ENCODE measurements at regions not wholly inside any gene's neighbourhood (a gene's known extent, or its start where the extent isn't known, plus 50 kb on each side); places are given as distances from the start of the nearest gene placed in this dataset.

DNA sequence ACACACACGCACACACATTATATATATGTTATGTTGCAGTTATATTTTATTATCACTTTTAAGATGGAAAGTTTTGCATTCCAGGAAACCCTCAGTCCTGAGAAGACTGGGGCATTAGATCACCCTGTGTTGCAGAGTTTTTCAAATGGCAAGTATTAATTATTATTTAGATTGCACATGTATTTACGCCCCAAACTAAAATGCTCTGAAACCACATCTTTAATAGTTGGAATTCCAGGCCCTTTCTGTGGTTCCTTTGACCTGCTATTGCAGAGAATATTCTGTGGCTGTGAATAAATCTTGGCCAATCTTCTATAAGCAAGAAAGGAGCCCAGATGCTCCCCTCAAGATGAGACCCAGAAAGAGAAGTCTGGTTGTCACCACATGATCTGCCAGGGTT is 427.0 kb upstream of the TNP1 start (continued):
- no peak for TF ChIP-seq RAD51 (IDR thresholded peaks at IDR 0.05)
- no peak for TF ChIP-seq FOS (IDR thresholded peaks at IDR 0.05; ENCODE audit: borderline replicate concordance, extremely low read depth, insufficient read length)

GRCh38 chr2:217285926-217286325 is 426.1 kb upstream of the TNP1 start:
- POLR2A ChIA-PET, result interaction anchor here (1.3 kb wide), 1 partner anchor 10 kb away, joined by 3 read pairs; no protein-coding TSS in a partner anchor
- Histone ChIP-seq H3K27ac (ENCODE audit: control insufficient read depth, insufficient read depth) (no peak overlapping the region), H3K27me3 (replicated peaks in 1 of 2; ENCODE audit: control insufficient read depth in 2 of 2, insufficient read depth in 2 of 2, low read length in 1 of 2) (no peaks in the 10 kb centered on the region), H3K4me2 (ENCODE audit: control insufficient read depth, insufficient read depth) (no peak overlapping the region), H3K36me3 (ENCODE audit: control insufficient read depth in 2 of 2, insufficient read depth in 2 of 2, low read length in 1 of 2) (no peaks in the 10 kb centered on the region), H3K9me3 (replicated peaks; ENCODE audit: control insufficient read depth, insufficient read depth, low read length) (no peaks in the 10 kb centered on the region; the same call in 2 of the 3 replicates), H3K9ac (ENCODE audit: control insufficient read depth, insufficient read depth, low read length) (no peak overlapping the region), H2AFZ (ENCODE audit: control insufficient read depth, low read depth, low read length) (no peak overlapping the region), H3K4me1 (ENCODE audit: control insufficient read depth, insufficient read depth, low read length) (no peaks in the 10 kb centered on the region), H4K20me1 (ENCODE audit: control insufficient read depth, insufficient read depth) (no peaks in the 10 kb centered on the region), H3K4me3 (no peak overlapping the region), H3K79me2 (ENCODE audit: control insufficient read depth, insufficient read depth, low read length) (no peaks in the 10 kb centered on the region)
- in situ Hi-C loops (cut with MboI), result no loop called here
- CTCF ChIA-PET, result interaction anchor here (0.6 kb wide), 1 partner anchor 181 kb away, joined by 3 read pairs; no protein-coding TSS in a partner anchor
- SMC1A ChIA-PET (ENCODE audit: uncharacterized antibody, unreplicated experiment), result interaction anchor here (0.7 to 0.8 kb wide), 2 partner anchors 10 to 526 kb away, joined by 3 read pairs; no protein-coding TSS in a partner anchor
- BruUV-seq (replicated peaks), result no TSS peak
- RAD21 ChIA-PET (ENCODE audit: unreplicated experiment), result no interaction called here
- no peak for ATAC-seq
- intact Hi-C loops (cut with micrococcal nuclease; ENCODE audit: unreplicated experiment), result no loop called here
- DNase-seq (ENCODE audit: low read depth, low spot score), result no peak
- WGBS (ENCODE audit: insufficient coverage, insufficient replicate concordance, low lambda C conversion rate, missing lambda C conversion rate), result 39% methylated on average over 4 of the region's 4 CpGs
- no peak for FAIRE-seq
- TF ChIP-seq RCOR1 (conservative IDR thresholded peaks at IDR 0.05; ENCODE audit: low read depth, low read length), result no peak
- TF ChIP-seq, protein P1, sequence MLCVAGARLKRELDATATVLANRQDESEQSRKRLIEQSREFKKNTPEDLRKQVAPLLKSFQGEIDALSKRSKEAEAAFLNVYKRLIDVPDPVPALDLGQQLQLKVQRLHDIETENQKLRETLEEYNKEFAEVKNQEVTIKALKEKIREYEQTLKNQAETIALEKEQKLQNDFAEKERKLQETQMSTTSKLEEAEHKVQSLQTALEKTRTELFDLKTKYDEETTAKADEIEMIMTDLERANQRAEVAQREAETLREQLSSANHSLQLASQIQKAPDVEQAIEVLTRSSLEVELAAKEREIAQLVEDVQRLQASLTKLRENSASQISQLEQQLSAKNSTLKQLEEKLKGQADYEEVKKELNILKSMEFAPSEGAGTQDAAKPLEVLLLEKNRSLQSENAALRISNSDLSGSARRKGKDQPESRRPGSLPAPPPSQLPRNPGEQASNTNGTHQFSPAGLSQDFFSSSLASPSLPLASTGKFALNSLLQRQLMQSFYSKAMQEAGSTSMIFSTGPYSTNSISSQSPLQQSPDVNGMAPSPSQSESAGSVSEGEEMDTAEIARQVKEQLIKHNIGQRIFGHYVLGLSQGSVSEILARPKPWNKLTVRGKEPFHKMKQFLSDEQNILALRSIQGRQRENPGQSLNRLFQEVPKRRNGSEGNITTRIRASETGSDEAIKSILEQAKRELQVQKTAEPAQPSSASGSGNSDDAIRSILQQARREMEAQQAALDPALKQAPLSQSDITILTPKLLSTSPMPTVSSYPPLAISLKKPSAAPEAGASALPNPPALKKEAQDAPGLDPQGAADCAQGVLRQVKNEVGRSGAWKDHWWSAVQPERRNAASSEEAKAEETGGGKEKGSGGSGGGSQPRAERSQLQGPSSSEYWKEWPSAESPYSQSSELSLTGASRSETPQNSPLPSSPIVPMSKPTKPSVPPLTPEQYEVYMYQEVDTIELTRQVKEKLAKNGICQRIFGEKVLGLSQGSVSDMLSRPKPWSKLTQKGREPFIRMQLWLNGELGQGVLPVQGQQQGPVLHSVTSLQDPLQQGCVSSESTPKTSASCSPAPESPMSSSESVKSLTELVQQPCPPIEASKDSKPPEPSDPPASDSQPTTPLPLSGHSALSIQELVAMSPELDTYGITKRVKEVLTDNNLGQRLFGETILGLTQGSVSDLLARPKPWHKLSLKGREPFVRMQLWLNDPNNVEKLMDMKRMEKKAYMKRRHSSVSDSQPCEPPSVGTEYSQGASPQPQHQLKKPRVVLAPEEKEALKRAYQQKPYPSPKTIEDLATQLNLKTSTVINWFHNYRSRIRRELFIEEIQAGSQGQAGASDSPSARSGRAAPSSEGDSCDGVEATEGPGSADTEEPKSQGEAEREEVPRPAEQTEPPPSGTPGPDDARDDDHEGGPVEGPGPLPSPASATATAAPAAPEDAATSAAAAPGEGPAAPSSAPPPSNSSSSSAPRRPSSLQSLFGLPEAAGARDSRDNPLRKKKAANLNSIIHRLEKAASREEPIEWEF (IDR thresholded peaks at IDR 0.05; ENCODE audit: insufficient replicate concordance, low read depth, low read length), result no peak
- no peak for TF ChIP-seq NR2C2 (IDR thresholded peaks at IDR 0.05; ENCODE audit: borderline replicate concordance, control insufficient read depth, insufficient read length, low read depth)
- TF ChIP-seq, protein P2, sequence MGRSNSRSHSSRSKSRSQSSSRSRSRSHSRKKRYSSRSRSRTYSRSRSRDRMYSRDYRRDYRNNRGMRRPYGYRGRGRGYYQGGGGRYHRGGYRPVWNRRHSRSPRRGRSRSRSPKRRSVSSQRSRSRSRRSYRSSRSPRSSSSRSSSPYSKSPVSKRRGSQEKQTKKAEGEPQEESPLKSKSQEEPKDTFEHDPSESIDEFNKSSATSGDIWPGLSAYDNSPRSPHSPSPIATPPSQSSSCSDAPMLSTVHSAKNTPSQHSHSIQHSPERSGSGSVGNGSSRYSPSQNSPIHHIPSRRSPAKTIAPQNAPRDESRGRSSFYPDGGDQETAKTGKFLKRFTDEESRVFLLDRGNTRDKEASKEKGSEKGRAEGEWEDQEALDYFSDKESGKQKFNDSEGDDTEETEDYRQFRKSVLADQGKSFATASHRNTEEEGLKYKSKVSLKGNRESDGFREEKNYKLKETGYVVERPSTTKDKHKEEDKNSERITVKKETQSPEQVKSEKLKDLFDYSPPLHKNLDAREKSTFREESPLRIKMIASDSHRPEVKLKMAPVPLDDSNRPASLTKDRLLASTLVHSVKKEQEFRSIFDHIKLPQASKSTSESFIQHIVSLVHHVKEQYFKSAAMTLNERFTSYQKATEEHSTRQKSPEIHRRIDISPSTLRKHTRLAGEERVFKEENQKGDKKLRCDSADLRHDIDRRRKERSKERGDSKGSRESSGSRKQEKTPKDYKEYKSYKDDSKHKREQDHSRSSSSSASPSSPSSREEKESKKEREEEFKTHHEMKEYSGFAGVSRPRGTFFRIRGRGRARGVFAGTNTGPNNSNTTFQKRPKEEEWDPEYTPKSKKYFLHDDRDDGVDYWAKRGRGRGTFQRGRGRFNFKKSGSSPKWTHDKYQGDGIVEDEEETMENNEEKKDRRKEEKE (IDR thresholded peaks at IDR 0.05), result no peak
- TF ChIP-seq PAX5 (IDR thresholded peaks at IDR 0.05; ENCODE audit: borderline replicate concordance, low read depth, low read length), result no peak
- no peak for TF ChIP-seq NFIC (IDR thresholded peaks at IDR 0.05; ENCODE audit: low read depth, low read length)
- TF ChIP-seq IRF4 (IDR thresholded peaks at IDR 0.05; ENCODE audit: low read depth, low read length), result no peak
- no peak for TF ChIP-seq RFX5 (IDR thresholded peaks at IDR 0.05; ENCODE audit: low read depth, low read length)
- TF ChIP-seq YBX1 (IDR thresholded peaks at IDR 0.05), result no peak
- TF ChIP-seq, protein P3, sequence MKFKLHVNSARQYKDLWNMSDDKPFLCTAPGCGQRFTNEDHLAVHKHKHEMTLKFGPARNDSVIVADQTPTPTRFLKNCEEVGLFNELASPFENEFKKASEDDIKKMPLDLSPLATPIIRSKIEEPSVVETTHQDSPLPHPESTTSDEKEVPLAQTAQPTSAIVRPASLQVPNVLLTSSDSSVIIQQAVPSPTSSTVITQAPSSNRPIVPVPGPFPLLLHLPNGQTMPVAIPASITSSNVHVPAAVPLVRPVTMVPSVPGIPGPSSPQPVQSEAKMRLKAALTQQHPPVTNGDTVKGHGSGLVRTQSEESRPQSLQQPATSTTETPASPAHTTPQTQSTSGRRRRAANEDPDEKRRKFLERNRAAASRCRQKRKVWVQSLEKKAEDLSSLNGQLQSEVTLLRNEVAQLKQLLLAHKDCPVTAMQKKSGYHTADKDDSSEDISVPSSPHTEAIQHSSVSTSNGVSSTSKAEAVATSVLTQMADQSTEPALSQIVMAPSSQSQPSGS (IDR thresholded peaks at IDR 0.05; ENCODE audit: low read length), result no peak

Measured in GM12878 (cell line).